BE2C (cell line): ENCODE measurements at regions not wholly inside any gene's neighbourhood (a gene's known extent, or its start where the extent isn't known, plus 50 kb on each side); places are given as distances from the start of the nearest gene placed in this dataset.

Experiments used
- DNase-seq: peaks from one replicate; pipeline ENCODE4 v3.0.0-alpha.2; 2020
- H3K27me3 ChIP-seq: fragments of 250-450 bp; sonication (Bioruptor Pico); 2 replicates; pipeline ENCODE4 v1.5.1; 2020; ENCODE audit warnings: mild to moderate bottlenecking
- H3K36me3 ChIP-seq: fragments of 250-450 bp; sonication (Bioruptor Pico); 2 replicates; pipeline ENCODE4 v1.5.1; 2020; ENCODE audit warnings: mild to moderate bottlenecking
- H3K4me1 ChIP-seq: fragments of 250-450 bp; sonication (Bioruptor Pico); 2 replicates; pipeline ENCODE4 v1.5.1; 2020
- H3K4me3 ChIP-seq: 2 replicates; pipeline ENCODE4 v1.5.1; 2011; ENCODE audit warnings: low read depth, low read length
- H3K9me3 ChIP-seq: fragments of 250-450 bp; sonication (Bioruptor Pico); 2 replicates; pipeline ENCODE4 v1.5.1; 2020
- CTCF ChIP-seq: IDR thresholded peaks from 2 replicates; pipeline ENCODE4 v1.5.1; 2012; ENCODE audit warnings: mild to moderate bottlenecking, low read depth, low read length

- no peaks in the 10 kb centered on the region for H3K27me3 ChIP-seq
- TF ChIP-seq CTCF = no peak
These were observed 455.6 kb upstream of the TMPO start for GRCh38 chr12:98059659-98060343.

GRCh38 chr12:98060411-98060810 lies 455.0 kb upstream of the TMPO start:
- H3K4me3 ChIP-seq = no peak overlapping the region
- no peaks in the 10 kb centered on the region for H3K36me3 ChIP-seq
- no peaks in the 10 kb centered on the region for H3K4me1 ChIP-seq
- H3K9me3 ChIP-seq = no peaks in the 10 kb centered on the region
- H3K27me3 ChIP-seq = no peaks in the 10 kb centered on the region
- DNase-seq = no peak
- TF ChIP-seq CTCF = no peak

More at GRCh38 chr12:98059659-98060343, 455.6 kb upstream of the TMPO start:
- no peak for DNase-seq
- H3K4me1 ChIP-seq = no peaks in the 10 kb centered on the region
- no peak overlapping the region for H3K4me3 ChIP-seq
- no peaks in the 10 kb centered on the region for H3K9me3 ChIP-seq
- no peaks in the 10 kb centered on the region for H3K36me3 ChIP-seq

GRCh38 chr12:98062464-98063245 lies 452.7 kb upstream of the TMPO start:
- no peaks in the 10 kb centered on the region for H3K36me3 ChIP-seq
- H3K4me1 ChIP-seq = no peaks in the 10 kb centered on the region
- H3K27me3 ChIP-seq = no peaks in the 10 kb centered on the region
- no peak for DNase-seq
- no peaks in the 10 kb centered on the region for H3K9me3 ChIP-seq
- TF ChIP-seq CTCF = no peak
- no peak overlapping the region for H3K4me3 ChIP-seq

GRCh38 chr12:98064501-98064900 lies 450.9 kb upstream of the TMPO start:
- Histone ChIP-seq H3K4me3 (no peak overlapping the region), H3K4me1 (no peaks in the 10 kb centered on the region), H3K27me3 (no peaks in the 10 kb centered on the region), H3K36me3 (no peaks in the 10 kb centered on the region), H3K9me3 (no peaks in the 10 kb centered on the region)
- no peak for TF ChIP-seq CTCF
- DNase-seq = no peak

GRCh38 chr12:98067795-98068194 lies 447.6 kb upstream of the TMPO start:
- DNase-seq = no peak
- no peak overlapping the region for H3K4me3 ChIP-seq
- no peaks in the 10 kb centered on the region for H3K9me3 ChIP-seq
- no peaks in the 10 kb centered on the region for H3K4me1 ChIP-seq
- H3K36me3 ChIP-seq = no peaks in the 10 kb centered on the region
- no peaks in the 10 kb centered on the region for H3K27me3 ChIP-seq
- TF ChIP-seq CTCF = no peak

GRCh38 chr12:98073610-98074009 lies 441.8 kb upstream of the TMPO start:
- no peaks in the 10 kb centered on the region for H3K36me3 ChIP-seq
- no peak for TF ChIP-seq CTCF

More at GRCh38 chr12:98073610-98074009, 441.8 kb upstream of the TMPO start:
- Histone ChIP-seq H3K27me3 (no peaks in the 10 kb centered on the region), H3K4me3 (no peak overlapping the region), H3K9me3 (no peaks in the 10 kb centered on the region; the same call in 1 of the 2 replicates), H3K4me1 (no peaks in the 10 kb centered on the region)
- no peak for DNase-seq
